ENCODE measurements at regions not wholly inside any gene's neighbourhood (a gene's known extent, or its start where the extent isn't known, plus 50 kb on each side); places are given as distances from the start of the nearest gene placed in this dataset.

GRCh38 chr7:46160861-46161260 is 239.8 kb upstream of the IGFBP3 start:
- Histone ChIP-seq H3K36me3 (ENCODE audit: control insufficient read depth in 1 of 2, insufficient read depth in 2 of 2, low read length in 2 of 2) (no peaks in the 10 kb centered on the region), H3K9me2 (ENCODE audit: insufficient read depth) (no peaks in the 10 kb centered on the region), H3K27me3 (ENCODE audit: insufficient read depth, low read length) (no peaks in the 10 kb centered on the region), H3K9ac (ENCODE audit: low read length) (no peak overlapping the region), H3K4me3 (replicated peaks in 1 of 2; ENCODE audit: low read depth in 1 of 2, low read length in 2 of 2) (no peak overlapping the region), H2AFZ (ENCODE audit: low read depth, low read length, poor library complexity, severe bottlenecking) (no peak overlapping the region), H3K79me2 (ENCODE audit: insufficient read depth, low read length) (no peaks in the 10 kb centered on the region), H3K9me3 (ENCODE audit: control insufficient read depth in 1 of 2, insufficient read depth in 1 of 2, low read depth in 1 of 2, low read length in 2 of 2) (no peaks in the 10 kb centered on the region), H3K4me1 (ENCODE audit: control insufficient read depth in 1 of 2, insufficient read depth in 2 of 2, low read length in 2 of 2) (no peaks in the 10 kb centered on the region), H3K4me2 (ENCODE audit: low read length) (no peak overlapping the region), H3K27ac (ENCODE audit: low read depth, low read length) (no peak overlapping the region), H4K20me1 (ENCODE audit: insufficient read depth) (no peaks in the 10 kb centered on the region)
- ATAC-seq = no peak
- CTCF ChIA-PET = no interaction called here
- RAD21 ChIA-PET (ENCODE audit: low non-redundant PET in 1 of 2, low total read pairs in 2 of 2, uncharacterized antibody in 2 of 2, unreplicated experiment in 2 of 2) = no interaction called here
- POLR2A ChIA-PET = no interaction called here
- intact Hi-C loops (cut with micrococcal nuclease) = no loop called here
- no peak for TF ChIP-seq ZFX (IDR thresholded peaks at IDR 0.05)
- TF ChIP-seq POLR2AphosphoS5 (IDR thresholded peaks at IDR 0.05; ENCODE audit: low read depth, low read length) = no peak
- TF ChIP-seq RAD21 (IDR thresholded peaks at IDR 0.05; ENCODE audit: low read depth) = no peak
- no peak for TF ChIP-seq SRF (IDR thresholded peaks at IDR 0.05; ENCODE audit: low read depth)
- TF ChIP-seq EZH2 (IDR thresholded peaks at IDR 0.05) = no peak
- TF ChIP-seq CTCF (IDR thresholded peaks at IDR 0.05 in 2 of 3, conservative IDR thresholded peaks at IDR 0.05 in 1 of 3; ENCODE audit: borderline replicate concordance in 1 of 3, insufficient read depth in 1 of 3, low read depth in 2 of 3, low read length in 2 of 3) = no peak
- no peak for TF ChIP-seq EZH2phosphoT487 (IDR thresholded peaks at IDR 0.05; ENCODE audit: borderline replicate concordance)
- no peak for TF ChIP-seq ELF1 (IDR thresholded peaks at IDR 0.05; ENCODE audit: borderline replicate concordance, low read depth)
- no peak for TF ChIP-seq TCF7L2 (IDR thresholded peaks at IDR 0.05; ENCODE audit: borderline replicate concordance, extremely low read depth, insufficient read depth, insufficient read length)
- TF ChIP-seq SP1 (IDR thresholded peaks at IDR 0.05; ENCODE audit: low read depth) = no peak
- no peak for TF ChIP-seq REST (IDR thresholded peaks at IDR 0.05; ENCODE audit: low read depth)
- no peak for TF ChIP-seq POLR2A (IDR thresholded peaks at IDR 0.05; ENCODE audit: borderline replicate concordance, extremely low read depth, insufficient read depth, insufficient read length)
- TF ChIP-seq CEBPB (IDR thresholded peaks at IDR 0.05; ENCODE audit: low read depth) = no peak
- BruUV-seq (replicated peaks) = no TSS peak
- DNase-seq (ENCODE audit: low read depth, low spot score) = no peak
